B cell (primary cell): ENCODE measurements at regions not wholly inside any gene's neighbourhood (a gene's known extent, or its start where the extent isn't known, plus 50 kb on each side); places are given as distances from the start of the nearest gene placed in this dataset.

ENCODE experiments used
- ATAC-seq: fragments of 200-7000 bp; cut with Tn5 transposase; one replicate; pipeline ENCODE4 v1.10.0; 2021; ENCODE audit warnings: low read depth, mild to moderate bottlenecking, moderate number of reproducible peaks, moderate library complexity
- CTCF ChIA-PET: fragments of 350-600 bp; sonication (Branson Sonifier 250); formaldehyde crosslinking; loops from one replicate; lab custom pipeline; 2021; ENCODE audit warnings: antibody characterized with exemption, inconsistent platforms; lab: Charles Lee
- POLR2A ChIA-PET: fragments of 350-600 bp; sonication (Branson Sonifier 250); formaldehyde crosslinking; loops from one replicate; lab custom pipeline; 2021; ENCODE audit warnings: antibody characterized with exemption; lab: Charles Lee
- DNase-seq: peaks from one replicate; pipeline ENCODE4 v3.0.0; 2013
- H2AFZ ChIP-seq: 2 replicates; pipeline ENCODE4 v1.6.1; 2012; ENCODE audit warnings: mild to moderate bottlenecking, low read depth, low read length; ENCODE audit not compliant: insufficient read depth, poor library complexity, severe bottlenecking
- H3K27ac ChIP-seq, 2 donors: 1 replicate in 1 of 2; 2 replicates in 1 of 2; pipeline ENCODE4 v1.5.1; 2012 to 2013; ENCODE audit warnings: low read length in 2 of 2, mild to moderate bottlenecking in 2 of 2, moderate library complexity in 1 of 2
- H3K27me3 ChIP-seq, 4 experiments: fragments of 200-600 bp in 1 of 4; sonication (generic) in 1 of 4; replicated peaks in 1 of 4; 1 replicate in 2 of 4; 2 replicates in 2 of 4; pipeline versions ENCODE4 v1.6.1 to v1.7.0; 2013 to 2016; ENCODE audit warnings: low read length in 3 of 4, mild to moderate bottlenecking in 2 of 4, mixed read lengths in 1 of 4, moderate library complexity in 1 of 4; ENCODE audit not compliant: insufficient read depth in 4 of 4, control insufficient read depth in 3 of 4; ENCODE audit errors: control extremely low read depth in 1 of 4
- H3K36me3 ChIP-seq, 2 experiments: replicated peaks in 1 of 2; 1 replicate in 1 of 2; 2 replicates in 1 of 2; pipeline versions ENCODE4 v1.6.1 to v1.7.1; 2013; ENCODE audit warnings: low read length in 1 of 2; ENCODE audit not compliant: insufficient read depth in 2 of 2, control insufficient read depth in 1 of 2; ENCODE audit errors: control extremely low read depth in 1 of 2, extremely low read depth in 1 of 2
- H3K4me1 ChIP-seq, 2 donors: fragments of 200-600 bp in 1 of 2; sonication (generic) in 1 of 2; 1 replicate in 1 of 2; 2 replicates in 1 of 2; pipeline versions ENCODE4 v1.5.1 to v1.6.1; 2013 to 2017; ENCODE audit warnings: low read length in 2 of 2; ENCODE audit not compliant: control insufficient read depth in 2 of 2, insufficient read depth in 2 of 2
- H3K4me2 ChIP-seq: replicated peaks from 2 replicates; pipeline ENCODE3; 2012; ENCODE audit warnings: mild to moderate bottlenecking, low read depth, low read length; ENCODE audit not compliant: poor library complexity, severe bottlenecking
- H3K4me3 ChIP-seq, 5 experiments: fragments of 200-600 bp in 1 of 5; sonication (generic) in 1 of 5; 1 replicate in 3 of 5; 2 replicates in 2 of 5; pipeline versions ENCODE4 v1.5.1 to v1.7.0; 2011 to 2016; ENCODE audit warnings: low read length in 4 of 5, mild to moderate bottlenecking in 4 of 5, low read depth in 2 of 5, control low read depth in 1 of 5, moderate library complexity in 1 of 5; ENCODE audit not compliant: insufficient read depth in 1 of 5; ENCODE audit errors: control extremely low read depth in 1 of 5, extremely low read depth in 1 of 5
- H3K79me2 ChIP-seq: fragments of 200-600 bp; sonication (generic); one replicate; pipeline ENCODE4 v1.6.0; 2016; ENCODE audit warnings: low read length; ENCODE audit not compliant: control insufficient read depth, insufficient read depth
- H3K9ac ChIP-seq: fragments of 200-600 bp; sonication (generic); 2 replicates; pipeline ENCODE4 v1.6.1; 2017; ENCODE audit warnings: mild to moderate bottlenecking, low read length, moderate library complexity
- H3K9me3 ChIP-seq, 3 donors: one replicate each; pipeline versions ENCODE4 v1.6.1 to v1.7.1; 2013; ENCODE audit warnings: low read length in 2 of 3; ENCODE audit not compliant: control insufficient read depth in 2 of 3, insufficient read depth in 1 of 3; ENCODE audit errors: control extremely low read depth in 1 of 3
- H4K20me1 ChIP-seq: 2 replicates; pipeline ENCODE4 v1.6.0; 2012; ENCODE audit warnings: mild to moderate bottlenecking, low read length; ENCODE audit not compliant: insufficient read depth, control insufficient read depth, poor library complexity, severe bottlenecking
- H3K27ac Mint-ChIP-seq: one replicate; pipeline ENCODE4 v1.8.0; 2021; ENCODE audit warnings: mixed read lengths
- H3K27me3 Mint-ChIP-seq: one replicate; pipeline ENCODE4 v1.8.0; 2021; ENCODE audit warnings: mixed read lengths
- H3K4me1 Mint-ChIP-seq: one replicate; pipeline ENCODE4 v1.8.0; 2021; ENCODE audit warnings: mixed read lengths
- H3K4me3 Mint-ChIP-seq: one replicate; pipeline ENCODE4 v1.8.0; 2021; ENCODE audit warnings: mixed read lengths
- H3K9me3 Mint-ChIP-seq: one replicate; pipeline ENCODE4 v1.8.0; 2022; ENCODE audit warnings: mixed read lengths; ENCODE audit not compliant: insufficient read depth
- EZH2 ChIP-seq: IDR thresholded peaks from 2 replicates; pipeline ENCODE4 v1.6.1; 2012; ENCODE audit warnings: borderline replicate concordance, low read depth, mild to moderate bottlenecking, moderate library complexity, low read length; ENCODE audit not compliant: insufficient read depth, poor library complexity, severe bottlenecking
- WGBS: methylation state at CpG from one replicate; pipeline ENCODE4 v1.1.5; 2013; ENCODE audit warnings: missing lambda C conversion rate; ENCODE audit not compliant: insufficient coverage; 5-methylcytosine and 5-hydroxymethylcytosine counted together
- intact Hi-C: fragments of 100-400 bp; cut with micrococcal nuclease; formaldehyde crosslinking; loops from one replicate; pipeline ENCODE4 v1.10.0; 2022
- TF ChIP-seq, protein P1 (sequence below): fragments of 200-600 bp; IDR thresholded peaks from one replicate; pipeline ENCODE4 v1.8.0; 2022; ENCODE audit warnings: antibody characterized with exemption, mild to moderate bottlenecking

DNA sequence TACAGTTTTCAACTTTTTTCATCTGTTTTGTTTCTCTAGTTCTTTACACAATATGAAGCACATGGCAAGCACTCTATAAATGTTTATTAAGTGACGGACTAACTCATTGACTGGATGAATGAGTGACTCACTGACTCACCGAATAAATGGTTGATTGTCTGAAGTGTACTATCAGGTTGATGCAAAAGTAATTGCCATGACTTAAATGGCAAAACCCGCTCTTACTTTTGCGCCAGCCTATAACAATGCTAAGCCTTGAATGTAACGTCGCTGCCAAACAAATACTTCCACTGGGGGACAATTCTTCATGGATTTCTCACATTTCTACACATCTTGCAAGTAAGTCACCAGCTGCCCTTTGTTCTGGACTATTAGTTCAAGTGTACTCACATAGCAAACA, 109.0 kb upstream of the KCTD3 start:
- ChIA-PET POLR2A (no interaction called here), CTCF (no interaction called here)
- no peaks in the 10 kb centered on the region for H3K9me3 Mint-ChIP-seq
- H3K4me3 ChIP-seq = no peak overlapping the region
- no peak overlapping the region for H3K27ac ChIP-seq
- no peak overlapping the region for H3K27ac Mint-ChIP-seq
- no peaks in the 10 kb centered on the region for H3K27me3 ChIP-seq
- H3K4me3 Mint-ChIP-seq = no peak overlapping the region
- no peak for TF ChIP-seq EZH2
- TF ChIP-seq, protein P1, sequence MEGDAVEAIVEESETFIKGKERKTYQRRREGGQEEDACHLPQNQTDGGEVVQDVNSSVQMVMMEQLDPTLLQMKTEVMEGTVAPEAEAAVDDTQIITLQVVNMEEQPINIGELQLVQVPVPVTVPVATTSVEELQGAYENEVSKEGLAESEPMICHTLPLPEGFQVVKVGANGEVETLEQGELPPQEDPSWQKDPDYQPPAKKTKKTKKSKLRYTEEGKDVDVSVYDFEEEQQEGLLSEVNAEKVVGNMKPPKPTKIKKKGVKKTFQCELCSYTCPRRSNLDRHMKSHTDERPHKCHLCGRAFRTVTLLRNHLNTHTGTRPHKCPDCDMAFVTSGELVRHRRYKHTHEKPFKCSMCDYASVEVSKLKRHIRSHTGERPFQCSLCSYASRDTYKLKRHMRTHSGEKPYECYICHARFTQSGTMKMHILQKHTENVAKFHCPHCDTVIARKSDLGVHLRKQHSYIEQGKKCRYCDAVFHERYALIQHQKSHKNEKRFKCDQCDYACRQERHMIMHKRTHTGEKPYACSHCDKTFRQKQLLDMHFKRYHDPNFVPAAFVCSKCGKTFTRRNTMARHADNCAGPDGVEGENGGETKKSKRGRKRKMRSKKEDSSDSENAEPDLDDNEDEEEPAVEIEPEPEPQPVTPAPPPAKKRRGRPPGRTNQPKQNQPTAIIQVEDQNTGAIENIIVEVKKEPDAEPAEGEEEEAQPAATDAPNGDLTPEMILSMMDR = no peak
- H4K20me1 ChIP-seq = no peaks in the 10 kb centered on the region
- WGBS = 94% methylated on average over 6 of the region's 6 CpGs
- H3K9me3 ChIP-seq = peaks cover 0 to 1% (median 0%) of the 10 kb centered on the region in 3 donors
- intact Hi-C loops = no loop called here
- no peaks in the 10 kb centered on the region for H3K4me1 ChIP-seq
- H3K4me2 ChIP-seq = no peak overlapping the region
- DNase-seq = no peak
- no peaks in the 10 kb centered on the region for H3K36me3 ChIP-seq
- H3K79me2 ChIP-seq = no peaks in the 10 kb centered on the region
- no peaks in the 10 kb centered on the region for H3K4me1 Mint-ChIP-seq
- no peak overlapping the region for H2AFZ ChIP-seq
- H3K9ac ChIP-seq = no peak overlapping the region
- no peak for ATAC-seq
- H3K27me3 Mint-ChIP-seq = no peaks in the 10 kb centered on the region

DNA sequence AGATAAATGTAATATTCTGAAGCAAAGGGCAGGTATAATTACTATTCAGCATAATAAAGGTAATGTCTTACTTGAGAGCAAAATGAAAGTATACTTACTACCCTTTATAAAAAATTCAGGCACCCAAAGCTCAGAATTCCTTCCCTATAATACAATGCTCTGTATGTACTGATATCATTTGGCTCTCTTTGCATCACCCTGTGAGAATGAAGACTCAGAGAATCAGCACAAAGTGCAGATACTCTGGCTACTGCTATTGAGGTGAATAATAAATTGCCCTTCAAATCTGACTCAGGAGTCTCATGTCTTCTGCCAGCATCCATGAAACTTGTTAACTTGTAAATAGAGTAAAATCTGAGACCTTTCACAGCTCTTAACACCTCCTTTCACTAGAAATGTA, 108.5 kb upstream of the KCTD3 start:
- CTCF ChIA-PET = no interaction called here
- H3K27me3 Mint-ChIP-seq = no peaks in the 10 kb centered on the region

More for the DNA sequence above, 108.5 kb upstream of the KCTD3 start:
- Mint-ChIP-seq H3K4me3 (no peak overlapping the region), H3K4me1 (no peaks in the 10 kb centered on the region), H3K9me3 (no peaks in the 10 kb centered on the region), H3K27ac (no peak overlapping the region)
- POLR2A ChIA-PET = no interaction called here
- H3K9ac ChIP-seq = no peak overlapping the region
- peaks cover 0 to 1% (median 0%) of the 10 kb centered on the region in 3 donors for H3K9me3 ChIP-seq
- TF ChIP-seq, protein P1 = no peak
- TF ChIP-seq EZH2 = no peak
- no peak overlapping the region for H3K4me3 ChIP-seq
- H3K4me1 ChIP-seq = no peaks in the 10 kb centered on the region
- H3K36me3 ChIP-seq = no peaks in the 10 kb centered on the region
- H4K20me1 ChIP-seq = no peaks in the 10 kb centered on the region
- no peak overlapping the region for H2AFZ ChIP-seq
- DNase-seq (no peak), ATAC-seq (no peak)
- H3K79me2 ChIP-seq = no peaks in the 10 kb centered on the region
- no peaks in the 10 kb centered on the region for H3K27me3 ChIP-seq
- intact Hi-C loops = no loop called here
- no peak overlapping the region for H3K4me2 ChIP-seq
- no peak overlapping the region for H3K27ac ChIP-seq
